Spinal cord (tissue), 9 donors: ENCODE measurements at regions not wholly inside any gene's neighbourhood (a gene's known extent, or its start where the extent isn't known, plus 50 kb on each side); places are given as distances from the start of the nearest gene placed in this dataset.

ENCODE experiments used
- DNase-seq, 6 donors: peaks; one replicate each; pipeline versions ENCODE4 v3.0.0 to v3.0.0-alpha.2; 2013 to 2015; ENCODE audit warnings: low spot score in 6 of 6, low read depth in 4 of 6
- H3K27ac ChIP-seq: one replicate; pipeline ENCODE4 v1.5.1; 2013; ENCODE audit warnings: low read depth, low read length, control low read depth
- H3K27me3 ChIP-seq: one replicate; pipeline ENCODE4 v1.6.1; 2013; ENCODE audit warnings: low read length; ENCODE audit not compliant: control insufficient read depth, insufficient read depth
- H3K36me3 ChIP-seq: one replicate; pipeline ENCODE4 v1.6.1; 2013; ENCODE audit warnings: low read length; ENCODE audit not compliant: control insufficient read depth, insufficient read depth
- H3K4me1 ChIP-seq: one replicate; pipeline ENCODE4 v1.6.1; 2013; ENCODE audit warnings: low read length; ENCODE audit not compliant: control insufficient read depth, insufficient read depth
- H3K4me3 ChIP-seq: one replicate; pipeline ENCODE4 v1.5.1; 2013; ENCODE audit warnings: low read depth, low read length, control low read depth
- H3K9me3 ChIP-seq: one replicate; pipeline ENCODE4 v1.6.1; 2013; ENCODE audit warnings: low read length; ENCODE audit not compliant: control insufficient read depth, insufficient read depth
- WGBS: methylation state at CpG from one replicate; pipeline ENCODE4 v1.1.5; 2013; ENCODE audit warnings: missing lambda C conversion rate; ENCODE audit not compliant: insufficient coverage; 5-methylcytosine and 5-hydroxymethylcytosine counted together
- donor health status: healthy.

DNA sequence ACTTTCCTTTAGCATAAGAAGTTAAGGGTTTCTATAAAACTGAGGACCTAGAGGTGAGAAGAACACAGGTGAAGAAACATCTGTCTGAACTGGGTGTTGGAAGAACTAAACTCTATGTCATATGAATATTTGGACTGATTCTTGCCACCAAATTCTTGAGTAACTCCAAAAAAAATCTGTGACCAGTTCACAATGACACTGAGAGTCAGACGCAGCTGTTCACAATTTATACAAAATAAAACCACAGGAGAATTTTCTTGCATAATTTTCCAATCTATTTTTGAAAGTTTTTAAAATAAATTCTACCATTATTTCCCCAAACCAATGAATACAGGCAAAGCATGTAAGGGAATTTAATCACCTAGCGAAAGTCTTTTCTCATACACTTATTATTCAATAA lies 148.1 kb upstream of the TCF21 start:
- no peaks in the 10 kb centered on the region for H3K4me1 ChIP-seq
- no CpG with 5 or more reads among the region's 2 CpGs for WGBS
- no peaks in the 10 kb centered on the region for H3K36me3 ChIP-seq
- H3K9me3 ChIP-seq: no peaks in the 10 kb centered on the region
- no peak overlapping the region for H3K4me3 ChIP-seq
- no peak for DNase-seq
- no peaks in the 10 kb centered on the region for H3K27me3 ChIP-seq
- H3K27ac ChIP-seq: no peak overlapping the region

DNA sequence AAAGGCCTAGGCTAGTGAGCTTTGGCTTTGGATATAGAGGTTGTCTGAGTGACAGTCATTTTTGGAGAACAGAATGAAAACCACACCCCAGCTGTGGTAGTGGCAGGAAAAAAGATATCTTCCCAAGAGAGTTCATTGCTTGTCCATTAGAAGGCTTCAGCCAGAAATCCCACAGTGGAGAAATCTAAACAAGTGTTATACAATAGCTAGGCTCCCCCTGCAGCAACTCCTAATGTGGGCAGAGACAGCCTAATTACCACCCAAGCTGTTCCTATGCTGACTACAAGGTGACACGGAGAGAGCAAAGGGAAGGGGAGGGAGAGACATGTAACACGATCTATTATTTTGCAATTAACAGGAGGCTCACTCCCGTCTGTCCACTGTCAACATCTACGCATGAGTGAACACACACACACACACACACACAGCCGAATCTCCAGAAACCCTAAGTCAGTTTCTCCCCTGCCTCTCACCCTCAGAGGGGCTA lies 147.5 kb upstream of the TCF21 start:
- 67% methylated on average over 3 of the region's 5 CpGs for WGBS
- no peaks in the 10 kb centered on the region for H3K4me1 ChIP-seq
- H3K4me3 ChIP-seq: no peak overlapping the region
- no peaks in the 10 kb centered on the region for H3K9me3 ChIP-seq
- DNase-seq: peak in 2 of 6 donors; percentile 4 to 32
- H3K27me3 ChIP-seq: no peaks in the 10 kb centered on the region
- no peak overlapping the region for H3K27ac ChIP-seq
- H3K36me3 ChIP-seq: no peaks in the 10 kb centered on the region

DNA sequence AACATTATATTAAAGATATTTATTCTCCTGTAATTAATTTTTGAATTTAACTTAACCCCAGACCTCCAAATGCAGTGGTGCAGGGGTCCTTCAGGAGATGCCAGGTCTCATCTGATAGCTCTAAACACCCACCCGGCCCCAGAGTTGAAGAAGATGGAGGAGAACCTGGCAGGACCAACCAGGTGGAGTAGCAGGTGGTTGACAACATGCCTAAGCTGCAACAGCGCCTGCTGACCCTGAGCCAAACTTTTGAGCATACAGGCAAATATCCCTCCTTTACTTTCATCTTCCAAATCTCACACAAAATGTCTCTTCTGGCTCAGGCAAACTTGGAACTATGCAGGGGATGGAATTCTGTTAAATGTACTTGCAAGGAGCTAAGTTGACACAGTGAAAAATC lies 145.3 kb upstream of the TCF21 start:
- no peaks in the 10 kb centered on the region for H3K9me3 ChIP-seq
- no peak overlapping the region for H3K27ac ChIP-seq
- no peak overlapping the region for H3K4me3 ChIP-seq
- WGBS: 100% methylated on average over 1 of the region's 2 CpGs
- no peaks in the 10 kb centered on the region for H3K36me3 ChIP-seq
- H3K4me1 ChIP-seq: no peaks in the 10 kb centered on the region
- H3K27me3 ChIP-seq: no peaks in the 10 kb centered on the region
- DNase-seq: peak in 1 of 6 donors; percentile 9

DNA sequence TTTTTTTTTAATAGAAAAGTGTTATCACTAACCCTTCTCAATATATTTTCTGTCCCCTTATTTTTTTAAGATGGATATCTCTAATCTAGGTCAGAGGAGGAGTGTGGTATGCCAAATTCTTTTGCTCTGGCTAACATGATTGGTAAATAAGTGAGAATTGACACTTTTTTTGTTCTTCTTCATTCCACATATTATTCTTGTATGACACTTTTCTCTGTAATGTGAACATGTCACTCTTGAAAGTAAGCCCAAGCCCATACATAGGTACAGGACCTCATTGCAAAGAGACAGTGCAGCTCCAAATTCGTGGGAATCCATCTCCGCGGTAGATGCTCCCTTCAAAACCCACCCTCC lies 142.5 kb upstream of the TCF21 start:
- no peaks in the 10 kb centered on the region for H3K4me1 ChIP-seq
- no peaks in the 10 kb centered on the region for H3K27me3 ChIP-seq
- no peak overlapping the region for H3K27ac ChIP-seq
- no CpG with 5 or more reads among the region's 3 CpGs for WGBS
- no peaks in the 10 kb centered on the region for H3K9me3 ChIP-seq
- H3K4me3 ChIP-seq: no peak overlapping the region
- H3K36me3 ChIP-seq: no peaks in the 10 kb centered on the region
- DNase-seq: no peak

- H3K9me3 ChIP-seq: no peaks in the 10 kb centered on the region
- DNase-seq: peak in 1 of 6 donors; percentile 12
- H3K27ac ChIP-seq: no peak overlapping the region
- H3K36me3 ChIP-seq: no peaks in the 10 kb centered on the region
- H3K4me3 ChIP-seq: no peak overlapping the region
- 40% methylated on average over 1 of the region's 3 CpGs for WGBS
- no peaks in the 10 kb centered on the region for H3K4me1 ChIP-seq
- no peaks in the 10 kb centered on the region for H3K27me3 ChIP-seq
These were observed 140.3 kb upstream of the TCF21 start for GRCh38 chr6:133748628-133749027.

GRCh38 chr6:133749427-133749826 lies 139.5 kb upstream of the TCF21 start:
- H3K36me3 ChIP-seq: no peaks in the 10 kb centered on the region
- no peak overlapping the region for H3K27ac ChIP-seq
- no peaks in the 10 kb centered on the region for H3K27me3 ChIP-seq
- H3K9me3 ChIP-seq: no peaks in the 10 kb centered on the region
- H3K4me1 ChIP-seq: no peaks in the 10 kb centered on the region
- WGBS: 85% methylated on average over 3 of the region's 5 CpGs
- H3K4me3 ChIP-seq: no peak overlapping the region
- DNase-seq: no peak

DNA sequence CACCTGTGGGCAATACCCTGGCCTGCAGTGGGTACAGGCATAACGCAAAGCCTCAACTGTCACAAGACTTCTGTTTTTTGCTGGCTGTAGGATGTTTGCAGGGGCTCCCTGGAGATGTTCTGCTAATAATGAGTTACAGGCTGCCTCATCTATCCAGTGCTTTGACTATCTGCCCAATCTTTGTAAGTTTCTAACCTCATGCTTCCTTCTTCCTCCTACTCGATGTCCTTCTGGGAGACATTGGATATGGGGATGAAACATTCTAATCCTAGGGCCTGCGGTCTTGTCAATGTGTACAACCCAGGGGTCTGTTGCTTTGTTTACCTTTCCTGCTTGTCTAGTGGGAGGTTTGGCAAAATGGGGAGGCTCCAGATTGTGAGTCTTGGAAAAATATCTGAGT lies 136.8 kb upstream of the TCF21 start:
- 60% methylated on average over 1 of the region's 3 CpGs for WGBS
- H3K9me3 ChIP-seq: no peaks in the 10 kb centered on the region
- no peaks in the 10 kb centered on the region for H3K27me3 ChIP-seq
- peak in 1 of 6 donors; percentile 61 for DNase-seq
- H3K36me3 ChIP-seq: no peaks in the 10 kb centered on the region
- no peak overlapping the region for H3K4me3 ChIP-seq
- no peaks in the 10 kb centered on the region for H3K4me1 ChIP-seq
- H3K27ac ChIP-seq: no peak overlapping the region

- no peaks in the 10 kb centered on the region for H3K9me3 ChIP-seq
- no peaks in the 10 kb centered on the region for H3K4me1 ChIP-seq
- no peak for DNase-seq
- H3K36me3 ChIP-seq: no peaks in the 10 kb centered on the region
- H3K27me3 ChIP-seq: no peaks in the 10 kb centered on the region
- H3K27ac ChIP-seq: no peak overlapping the region
- no peak overlapping the region for H3K4me3 ChIP-seq
These were observed 135.2 kb upstream of the TCF21 start for GRCh38 chr6:133753756-133754155.

- Histone ChIP-seq H3K4me1 (no peaks in the 10 kb centered on the region), H3K27me3 (no peaks in the 10 kb centered on the region), H3K36me3 (no peaks in the 10 kb centered on the region), H3K9me3 (no peaks in the 10 kb centered on the region), H3K27ac (no peak overlapping the region), H3K4me3 (no peak overlapping the region)
- no peak for DNase-seq
- WGBS: 100% methylated on average over 1 of the region's 1 CpG
These were observed 134.6 kb upstream of the TCF21 start for GRCh38 chr6:133754298-133754697.

GRCh38 chr6:133756078-133756695 lies 132.7 kb upstream of the TCF21 start:
- no peaks in the 10 kb centered on the region for H3K4me1 ChIP-seq
- H3K9me3 ChIP-seq: no peaks in the 10 kb centered on the region
- H3K4me3 ChIP-seq: no peak overlapping the region
- no peak for DNase-seq
- no peak overlapping the region for H3K27ac ChIP-seq
- no peaks in the 10 kb centered on the region for H3K36me3 ChIP-seq
- no peaks in the 10 kb centered on the region for H3K27me3 ChIP-seq
- WGBS: no CpG with 5 or more reads among the region's 3 CpGs
